HepG2 (cell line): ENCODE measurements at regions not wholly inside any gene's neighbourhood (a gene's known extent, or its start where the extent isn't known, plus 50 kb on each side); places are given as distances from the start of the nearest gene placed in this dataset.

Source experiments
- ATAC-seq: fragments of 200-7000 bp; cut with Tn5 transposase; 3 replicates; pipeline ENCODE4 v1.9.1; 2020; ENCODE audit warnings: mild to moderate bottlenecking, moderate library complexity
- BruUV-seq: library from RNA; stranded (reverse); fragments of 400-500 nt; replicated peaks from 2 replicates; lab custom pipeline; 2021; lab: Mats Ljungman, UMichigan
- CTCF ChIA-PET: fragments of 300-600 bp; formaldehyde crosslinking; extraction: SDS; loops from one replicate; lab custom pipeline; 2021; ENCODE audit warnings: low total read pairs, inconsistent platforms, low intra/inter-chr PET ratio; lab: Yijun Ruan, JAX
- POLR2A ChIA-PET: fragments of 350-600 bp; sonication (Branson Sonifier 250); formaldehyde crosslinking; loops from one replicate; lab custom pipeline; 2020; ENCODE audit warnings: antibody characterized with exemption, inconsistent platforms; lab: Yijun Ruan, JAX
- DNase-seq: peaks from one replicate; pipeline ENCODE4 v3.0.0-alpha.2; 2015; ENCODE audit warnings: low spot score
- FAIRE-seq: peaks from 3 replicates; lab custom pipeline; 2011; peaks lifted over from hg19 to GRCh38; lab: Jason Lieb, UNC
- H2AFZ ChIP-seq: one replicate; pipeline ENCODE4 v1.6.1; 2011; ENCODE audit warnings: low read length, inconsistent platforms
- H3K27ac ChIP-seq: fragments of 300-600 bp; 3 replicates; pipeline ENCODE4 v1.8.0; 2011; ENCODE audit warnings: mixed run types, mild to moderate bottlenecking, mixed read lengths, low read length, inconsistent platforms; ENCODE audit not compliant: insufficient read depth; ENCODE audit errors: extremely low read length
- H3K27me3 ChIP-seq, 2 experiments: fragments of 200-600 bp in 1 of 2; 2 replicates in 1 of 2; 3 replicates in 1 of 2; pipeline versions ENCODE4 v1.6.0 to v1.8.0; 2011; ENCODE audit warnings: low read length in 2 of 2, mild to moderate bottlenecking in 2 of 2, moderate library complexity in 2 of 2, inconsistent platforms in 1 of 2; ENCODE audit not compliant: insufficient read depth in 2 of 2, control insufficient read depth in 1 of 2
- H3K36me3 ChIP-seq, 2 experiments: fragments of 200-600 bp in 1 of 2; replicated peaks in 1 of 2; 2 replicates in 1 of 2; 3 replicates in 1 of 2; pipeline versions ENCODE4 v1.5.1 to v1.8.0; 2011; ENCODE audit warnings: low read length in 2 of 2, inconsistent platforms in 1 of 2; ENCODE audit not compliant: insufficient read depth in 2 of 2, control insufficient read depth in 1 of 2
- H3K4me1 ChIP-seq: 2 replicates; pipeline ENCODE4 v1.5.1; 2012; ENCODE audit warnings: low read length, inconsistent platforms; ENCODE audit not compliant: insufficient read depth
- H3K4me2 ChIP-seq: 2 replicates; pipeline ENCODE4 v1.6.0; 2011; ENCODE audit warnings: low read depth, low read length, inconsistent platforms
- H3K4me3 ChIP-seq, 3 experiments: fragments of 200-600 bp in 1 of 3; sonication (generic), shearing (Covaris generic) in 1 of 3; replicated peaks in 1 of 3; 2 replicates each; pipeline ENCODE4 v1.5.1; 2011 to 2016; ENCODE audit warnings: low read length in 3 of 3, inconsistent platforms in 2 of 3, low read depth in 2 of 3, mild to moderate bottlenecking in 2 of 3, control low read depth in 1 of 3, mixed read lengths in 1 of 3; ENCODE audit not compliant: insufficient read depth in 1 of 3
- H3K79me2 ChIP-seq: one replicate; pipeline ENCODE4 v1.6.1; 2011; ENCODE audit warnings: low read length, inconsistent platforms; ENCODE audit not compliant: insufficient read depth
- H3K9ac ChIP-seq: 2 replicates; pipeline ENCODE4 v1.6.0; 2011; ENCODE audit warnings: mild to moderate bottlenecking, low read depth, low read length, inconsistent platforms; ENCODE audit not compliant: insufficient read depth
- H3K9me3 ChIP-seq: 2 replicates; pipeline ENCODE4 v1.5.1; 2012; ENCODE audit warnings: mild to moderate bottlenecking, low read length
- H4K20me1 ChIP-seq: 2 replicates; pipeline ENCODE4 v1.6.0; 2011; ENCODE audit warnings: inconsistent platforms, mild to moderate bottlenecking, low read length, moderate library complexity; ENCODE audit not compliant: insufficient read depth
- DMTF1 ChIP-seq: sonication (generic); formaldehyde crosslinking; IDR thresholded peaks from 2 replicates; pipeline ENCODE4 v1.4.0; 2020; ENCODE audit warnings: mild to moderate bottlenecking, missing genetic modification reagents
- IRF1 ChIP-seq: sonication (generic); formaldehyde crosslinking; IDR thresholded peaks from 2 replicates; pipeline ENCODE4 v1.4.0; 2020; ENCODE audit warnings: low read depth, mild to moderate bottlenecking, missing genetic modification reagents
- MEIS1 ChIP-seq: sonication (generic); formaldehyde crosslinking; IDR thresholded peaks from 2 replicates; pipeline ENCODE4 v1.9.0; 2021; ENCODE audit warnings: mild to moderate bottlenecking, missing genetic modification reagents, moderate library complexity, borderline replicate concordance
- PHF8 ChIP-seq: sonication (generic); formaldehyde crosslinking; IDR thresholded peaks from 2 replicates; pipeline ENCODE4 v1.5.0; 2020; ENCODE audit warnings: missing genetic modification reagents
- PRDM10 ChIP-seq: sonication (generic); formaldehyde crosslinking; IDR thresholded peaks from 2 replicates; pipeline ENCODE4 v1.4.0; 2020; ENCODE audit warnings: low read depth, missing genetic modification reagents
- ZBTB14 ChIP-seq: sonication (generic); formaldehyde crosslinking; IDR thresholded peaks from 2 replicates; pipeline ENCODE4 v1.4.0; 2020; ENCODE audit warnings: missing genetic modification reagents
- WGBS: methylation state at CpG from one replicate; pipeline ENCODE4 v1.1.6; 2017; ENCODE audit warnings: low lambda C conversion rate; 5-methylcytosine and 5-hydroxymethylcytosine counted together
- in situ Hi-C: cut with HindIII; loops from 2 replicates; pipeline ENCODE4 v1.10.0; 2017; ENCODE audit warnings: low pct_unique_long_range_greater_than_20kb; ENCODE audit not compliant: extremely low pct_ligation_motif_present
- intact Hi-C: fragments of 100-400 bp; cut with micrococcal nuclease; formaldehyde crosslinking; loops from one replicate; pipeline ENCODE4 v1.10.0; 2022; ENCODE audit not compliant: unreplicated experiment

DNA sequence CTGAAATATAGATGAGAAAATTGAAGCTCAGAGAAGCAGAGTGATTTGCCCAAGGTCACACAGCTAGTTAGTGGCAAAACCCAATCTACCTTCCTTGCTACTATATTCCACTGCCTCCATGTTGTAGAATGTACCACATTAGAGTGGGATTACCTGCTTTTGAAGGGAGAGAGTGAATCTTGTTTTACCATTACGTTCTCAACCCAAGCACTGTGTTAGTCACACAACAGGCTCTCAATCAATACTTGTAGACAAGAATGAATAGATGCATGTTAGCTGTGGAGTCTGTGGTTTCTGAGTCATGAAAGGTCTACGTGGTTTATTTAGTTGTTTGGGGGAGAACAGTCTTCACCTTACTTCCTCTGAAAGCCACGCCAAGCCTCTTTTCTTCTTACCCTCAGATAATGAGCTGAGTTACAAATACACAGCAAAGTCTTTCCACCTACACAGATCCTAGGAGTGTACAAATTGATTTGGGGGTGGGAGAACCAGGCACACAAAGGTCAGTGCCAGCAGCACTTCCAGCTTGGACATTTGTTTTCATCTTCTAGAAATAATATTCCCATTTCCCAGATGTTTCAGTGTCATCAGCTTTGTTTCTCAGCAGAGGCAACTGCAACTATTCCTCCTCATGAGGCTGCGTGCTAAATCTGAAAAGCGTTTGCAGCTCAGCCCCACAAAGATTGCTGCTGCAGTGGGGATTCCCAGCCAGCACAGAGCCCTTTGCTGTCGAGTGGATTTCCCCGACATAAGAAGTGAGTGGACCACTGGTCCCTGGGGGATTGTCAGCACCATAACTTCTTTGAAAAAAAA is 71.5 kb upstream of the ADO start:
- H3K4me2 ChIP-seq, result no peak overlapping the region
- DNase-seq (no peak), FAIRE-seq (no peak), ATAC-seq (no peak)
- TF ChIP-seq MEIS1 (CRISPR knock-in tag) (no peak), IRF1 (CRISPR knock-in tag) (no peak), PHF8 (CRISPR knock-in tag) (no peak), DMTF1 (no peak), ZBTB14 (no peak), PRDM10 (CRISPR knock-in tag) (no peak)
- no peaks in the 10 kb centered on the region for H4K20me1 ChIP-seq
- no peaks in the 10 kb centered on the region for H3K36me3 ChIP-seq
- no peaks in the 10 kb centered on the region for H3K79me2 ChIP-seq
- H3K4me3 ChIP-seq, result no peak overlapping the region
- H3K9me3 ChIP-seq, result no peaks in the 10 kb centered on the region
- no peaks in the 10 kb centered on the region for H3K27me3 ChIP-seq
- H3K4me1 ChIP-seq, result no peaks in the 10 kb centered on the region
- POLR2A ChIA-PET, result no interaction called here
- H2AFZ ChIP-seq, result no peak overlapping the region
- no TSS peak for BruUV-seq
- CTCF ChIA-PET, result no interaction called here
- no peak overlapping the region for H3K9ac ChIP-seq
- in situ Hi-C loops (no loop called here), intact Hi-C loops (no loop called here)
- H3K27ac ChIP-seq, result no peak overlapping the region
- 13% methylated on average over 7 of the region's 7 CpGs for WGBS
